ENCODE measurements at regions not wholly inside any gene's neighbourhood (a gene's known extent, or its start where the extent isn't known, plus 50 kb on each side); places are given as distances from the start of the nearest gene placed in this dataset.

DNA sequence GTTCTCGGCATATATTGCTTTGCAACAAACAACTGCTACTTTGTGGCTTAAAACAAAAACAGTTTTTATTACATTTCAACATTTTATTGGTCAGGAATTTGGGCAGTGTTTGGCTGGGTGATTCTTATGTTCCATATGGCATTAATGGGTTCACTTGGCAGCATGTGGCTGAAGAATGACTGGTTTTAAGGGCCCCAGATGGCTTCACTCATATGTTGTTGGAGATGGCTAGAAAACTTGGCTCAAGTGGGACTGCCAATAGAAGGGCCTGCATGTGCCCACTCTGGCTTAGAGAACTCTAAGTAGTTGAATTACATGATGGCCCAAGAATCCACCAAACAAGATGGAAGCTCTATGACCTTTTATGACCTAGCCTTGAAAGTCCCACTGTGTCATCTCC, 86.1 kb downstream of the FASTKD2 start:
- no peak for FAIRE-seq

More for the DNA sequence above, 86.1 kb downstream of the FASTKD2 start:
- no TSS peak for BruUV-seq (replicated peaks)
- no peaks in the 10 kb centered on the region for H3K79me2 ChIP-seq (ENCODE audit: control insufficient read depth, insufficient read depth, low read length)
- RAD21 ChIA-PET (ENCODE audit: unreplicated experiment), result no interaction called here
- ATAC-seq (no peak), DNase-seq (ENCODE audit: low read depth, low spot score) (no peak)
- in situ Hi-C loops (cut with MboI), result no loop called here
- no peaks in the 10 kb centered on the region for H4K20me1 ChIP-seq (ENCODE audit: control insufficient read depth, insufficient read depth)
- no peak overlapping the region for H2AFZ ChIP-seq (ENCODE audit: control insufficient read depth, low read depth, low read length)
- H3K4me1 ChIP-seq (ENCODE audit: control insufficient read depth, insufficient read depth, low read length), result no peaks in the 10 kb centered on the region
- H3K9ac ChIP-seq (ENCODE audit: control insufficient read depth, insufficient read depth, low read length), result no peak overlapping the region
- CTCF ChIA-PET, result interaction anchor here (1.1 kb wide), 1 partner anchor 51 kb away, joined by 3 read pairs; no protein-coding TSS in a partner anchor
- H3K27me3 ChIP-seq (replicated peaks in 1 of 2; ENCODE audit: control insufficient read depth in 2 of 2, insufficient read depth in 2 of 2, low read length in 1 of 2), result no peaks in the 10 kb centered on the region
- H3K27ac ChIP-seq (ENCODE audit: control insufficient read depth, insufficient read depth), result no peak overlapping the region
- H3K9me3 ChIP-seq (replicated peaks; ENCODE audit: control insufficient read depth, insufficient read depth, low read length), result no peaks in the 10 kb centered on the region
- intact Hi-C loops (cut with micrococcal nuclease; ENCODE audit: unreplicated experiment), result no loop called here
- WGBS (ENCODE audit: insufficient coverage, insufficient replicate concordance, low lambda C conversion rate, missing lambda C conversion rate), result 46% methylated on average over 1 of the region's 1 CpG
- POLR2A ChIA-PET, result no interaction called here
- H3K36me3 ChIP-seq (ENCODE audit: control insufficient read depth in 2 of 2, insufficient read depth in 2 of 2, low read length in 1 of 2), result no peaks in the 10 kb centered on the region
- SMC1A ChIA-PET (ENCODE audit: uncharacterized antibody, unreplicated experiment), result no interaction called here
- no peak overlapping the region for H3K4me2 ChIP-seq (ENCODE audit: control insufficient read depth, insufficient read depth)
- no peak for TF ChIP-seq WRNIP1 (IDR thresholded peaks at IDR 0.05; ENCODE audit: borderline replicate concordance, low read depth, low read length)
- TF ChIP-seq BCLAF1 (IDR thresholded peaks at IDR 0.05), result no peak
- TF ChIP-seq CREB1 (IDR thresholded peaks at IDR 0.05; ENCODE audit: low read depth), result no peak
- no peak for TF ChIP-seq SMAD1 (IDR thresholded peaks at IDR 0.05; ENCODE audit: low read depth, partially characterized antibody)
- TF ChIP-seq CEBPB (IDR thresholded peaks at IDR 0.05; ENCODE audit: borderline replicate concordance in 1 of 2, low read depth in 2 of 2, low read length in 2 of 2), result no peak
- no peak for TF ChIP-seq HCFC1 (IDR thresholded peaks at IDR 0.05; ENCODE audit: low read length)
- no peak for TF ChIP-seq BHLHE40 (IDR thresholded peaks at IDR 0.05; ENCODE audit: borderline replicate concordance in 1 of 2, low read depth in 2 of 2, low read length in 1 of 2)
- TF ChIP-seq, protein P1, sequence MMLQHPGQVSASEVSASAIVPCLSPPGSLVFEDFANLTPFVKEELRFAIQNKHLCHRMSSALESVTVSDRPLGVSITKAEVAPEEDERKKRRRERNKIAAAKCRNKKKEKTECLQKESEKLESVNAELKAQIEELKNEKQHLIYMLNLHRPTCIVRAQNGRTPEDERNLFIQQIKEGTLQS (IDR thresholded peaks at IDR 0.05; ENCODE audit: borderline replicate concordance, extremely low read depth, low read depth, low read length), result no peak
- no peak for TF ChIP-seq IKZF1 (conservative IDR thresholded peaks at IDR 0.05)
- no peak for TF ChIP-seq CREM (IDR thresholded peaks at IDR 0.05; ENCODE audit: low read depth)
- no peak overlapping the region for H3K4me3 ChIP-seq

Measured in GM12878 (cell line).